H9 (cell line): ENCODE measurements at regions not wholly inside any gene's neighbourhood (a gene's known extent, or its start where the extent isn't known, plus 50 kb on each side); places are given as distances from the start of the nearest gene placed in this dataset.

Experiments used
- DNase-seq: peaks from one replicate; pipeline ENCODE4 v3.0.0-alpha.2; 2017
- H2AFZ ChIP-seq: one replicate; pipeline ENCODE4 v1.6.1; 2013; ENCODE audit warnings: mild to moderate bottlenecking, low read length, control low read depth, moderate library complexity
- H2AK5ac ChIP-seq: 2 replicates; pipeline ENCODE4 v1.6.1; 2013; ENCODE audit warnings: low read length, control low read depth, mixed read lengths; ENCODE audit not compliant: insufficient read length
- H2BK120ac ChIP-seq: one replicate; pipeline ENCODE4 v1.6.1; 2013; ENCODE audit warnings: low read depth, mild to moderate bottlenecking, low read length, control low read depth, inconsistent platforms; ENCODE audit not compliant: poor library complexity, severe bottlenecking
- H2BK12ac ChIP-seq: 2 replicates; pipeline ENCODE4 v1.6.1; 2013; ENCODE audit warnings: low read length, control low read depth, mixed read lengths, low read depth; ENCODE audit not compliant: insufficient read length
- H2BK15ac ChIP-seq: 2 replicates; pipeline ENCODE4 v1.6.1; 2013; ENCODE audit warnings: low read depth, low read length, control low read depth
- H2BK20ac ChIP-seq: one replicate; pipeline ENCODE4 v1.6.1; 2013; ENCODE audit warnings: low read depth, mild to moderate bottlenecking, low read length, control low read depth, inconsistent platforms; ENCODE audit not compliant: poor library complexity, severe bottlenecking
- H2BK5ac ChIP-seq: 2 replicates; pipeline ENCODE4 v1.6.1; 2013; ENCODE audit warnings: low read length, control low read depth, mixed read lengths; ENCODE audit not compliant: insufficient read length
- H3K14ac ChIP-seq: 2 replicates; pipeline ENCODE4 v1.6.1; 2013; ENCODE audit warnings: low read length, control low read depth; ENCODE audit not compliant: insufficient read depth
- H3K18ac ChIP-seq: 2 replicates; pipeline ENCODE4 v1.6.1; 2013; ENCODE audit warnings: low read depth, mild to moderate bottlenecking, mixed read lengths, low read length, control low read depth; ENCODE audit not compliant: insufficient read length
- H3K23ac ChIP-seq: 2 replicates; pipeline ENCODE4 v1.6.1; 2013; ENCODE audit warnings: low read length, control low read depth, mixed read lengths, low read depth; ENCODE audit not compliant: insufficient read length
- H3K23me2 ChIP-seq: 2 replicates; pipeline ENCODE4 v1.6.1; 2013; ENCODE audit warnings: low read depth, mild to moderate bottlenecking, mixed read lengths, low read length, control low read depth; ENCODE audit not compliant: insufficient read length, poor library complexity, severe bottlenecking
- H3K27ac ChIP-seq: 2 replicates; pipeline ENCODE4 v1.5.1; 2013; ENCODE audit warnings: low read length, control low read depth, mixed read lengths, low read depth; ENCODE audit not compliant: insufficient read length
- H3K27me3 ChIP-seq: 2 replicates; pipeline ENCODE4 v1.6.1; 2013; ENCODE audit warnings: low read length, control low read depth, inconsistent platforms; ENCODE audit not compliant: insufficient read depth
- H3K4ac ChIP-seq: 2 replicates; pipeline ENCODE4 v1.6.1; 2013; ENCODE audit warnings: low read depth, mild to moderate bottlenecking, control low read depth, inconsistent platforms, low read length, moderate library complexity
- H3K4me1 ChIP-seq: 2 replicates; pipeline ENCODE4 v1.6.1; 2013; ENCODE audit warnings: low read length, control low read depth, inconsistent platforms; ENCODE audit not compliant: insufficient read depth
- H3K4me2 ChIP-seq: 2 replicates; pipeline ENCODE4 v1.6.1; 2013; ENCODE audit warnings: low read length, control low read depth, mixed read lengths; ENCODE audit not compliant: insufficient read length, insufficient read depth
- H3K56ac ChIP-seq: 2 replicates; pipeline ENCODE4 v1.6.1; 2013; ENCODE audit warnings: low read depth, mild to moderate bottlenecking, mixed read lengths, low read length, control low read depth; ENCODE audit not compliant: insufficient read length
- H3K79me1 ChIP-seq: 2 replicates; pipeline ENCODE4 v1.6.1; 2013; ENCODE audit warnings: low read depth, mild to moderate bottlenecking, moderate library complexity, low read length, control low read depth, inconsistent platforms; ENCODE audit not compliant: insufficient read depth, poor library complexity, severe bottlenecking
- H3K79me2 ChIP-seq: 2 replicates; pipeline ENCODE4 v1.6.1; 2013; ENCODE audit warnings: low read length, control low read depth, inconsistent platforms; ENCODE audit not compliant: insufficient read depth
- H3K9ac ChIP-seq: 2 replicates; pipeline ENCODE4 v1.6.1; 2013; ENCODE audit warnings: low read length, control low read depth, mixed read lengths; ENCODE audit not compliant: insufficient read length; ENCODE audit errors: extremely low read depth
- H3K9me3 ChIP-seq: one replicate; pipeline ENCODE4 v1.6.1; 2013; ENCODE audit warnings: low read depth, low read length, inconsistent platforms; ENCODE audit not compliant: control insufficient read depth
- H3T11ph ChIP-seq: one replicate; pipeline ENCODE4 v1.6.1; 2013; ENCODE audit warnings: mild to moderate bottlenecking, low read length, control low read depth, inconsistent platforms
- H4K20me1 ChIP-seq: one replicate; pipeline ENCODE4 v1.6.1; 2013; ENCODE audit not compliant: control insufficient read depth, insufficient read length, insufficient read depth
- H4K5ac ChIP-seq: 2 replicates; pipeline ENCODE4 v1.6.1; 2013; ENCODE audit warnings: low read depth, mild to moderate bottlenecking, mixed read lengths, low read length, control low read depth; ENCODE audit not compliant: insufficient read length
- H4K8ac ChIP-seq: replicated peaks from 2 replicates; pipeline ENCODE4 v1.6.1; 2013; ENCODE audit warnings: low read length, control low read depth, mixed read lengths, low read depth; ENCODE audit not compliant: insufficient read length
- H4K91ac ChIP-seq: 2 replicates; pipeline ENCODE4 v1.6.1; 2013; ENCODE audit warnings: low read depth, mild to moderate bottlenecking, moderate library complexity, mixed read lengths, low read length, control low read depth; ENCODE audit not compliant: insufficient read length
- H3K27ac Mint-ChIP-seq, 3 experiments: 2 replicates in 2 of 3; 3 replicates in 1 of 3; pipeline ENCODE4 v1.8.0; 2020 to 2021; ENCODE audit warnings: mixed read lengths in 3 of 3, mild to moderate bottlenecking in 1 of 3, moderate library complexity in 1 of 3
- H3K27me3 Mint-ChIP-seq: 2 replicates; pipeline ENCODE4 v1.8.0; 2021; ENCODE audit warnings: low read depth, mild to moderate bottlenecking, moderate library complexity, mixed read lengths
- H3K36me3 Mint-ChIP-seq, 3 experiments: 2 replicates in 2 of 3; 3 replicates in 1 of 3; pipeline ENCODE4 v1.8.0; 2020 to 2021; ENCODE audit warnings: low read depth in 3 of 3, mixed read lengths in 3 of 3; ENCODE audit not compliant: insufficient read depth in 1 of 3
- H3K4me1 Mint-ChIP-seq, 2 experiments: 2 replicates each; pipeline ENCODE4 v1.8.0; 2020; ENCODE audit warnings: mixed read lengths in 2 of 2
- H3K4me3 Mint-ChIP-seq, 2 experiments: 2 replicates in 1 of 2; 3 replicates in 1 of 2; pipeline ENCODE4 v1.8.0; 2020 to 2021; ENCODE audit warnings: mild to moderate bottlenecking in 2 of 2, mixed read lengths in 2 of 2, moderate library complexity in 1 of 2
- H3K9me3 Mint-ChIP-seq, 2 experiments: 2 replicates in 1 of 2; 3 replicates in 1 of 2; pipeline ENCODE4 v1.8.0; 2020; ENCODE audit warnings: mild to moderate bottlenecking in 2 of 2, mixed read lengths in 2 of 2, moderate library complexity in 1 of 2
- WGBS: extraction: QIAGEN DNeasy Blood & Tissue Kit; methylation state at CpG from one replicate; pipeline ENCODE4 v1.1.7; 2013; ENCODE audit warnings: missing lambda C conversion rate, low lambda C conversion rate, mixed read lengths; ENCODE audit not compliant: insufficient read length; ENCODE audit errors: extremely low coverage; 5-methylcytosine and 5-hydroxymethylcytosine counted together
- TF ChIP-seq, protein P1 (sequence below): fragments of 200-600 bp; sonication (generic); conservative IDR thresholded peaks from 3 replicates; pipeline ENCODE4 v1.8.0; 2021; ENCODE audit warnings: antibody characterized with exemption, mild to moderate bottlenecking

- Mint-ChIP-seq H3K4me3 (peak overlapping the region; percentile 49 to 84), H3K27ac (no peak overlapping the region), H3K36me3 (peaks cover 0 to 8% (median 2%) of the 10 kb centered on the region in 3 experiments; a peak in 1 of 7 replicates), H3K27me3 (peaks cover 83% of the 10 kb centered on the region), H3K4me1 (peaks cover 17 to 35% of the 10 kb centered on the region in 2 experiments), H3K9me3 (peaks cover 2 to 12% of the 10 kb centered on the region in 2 experiments; a peak in 4 of 5 replicates)
- Histone ChIP-seq H3K18ac (no peak overlapping the region), H3K9ac (no peak overlapping the region), H3K14ac (no peak overlapping the region), H3K27me3 (peaks cover 39% of the 10 kb centered on the region), H3K23ac (no peak overlapping the region), H3T11ph (no peak overlapping the region), H4K91ac (no peak overlapping the region), H3K79me1 (no peaks in the 10 kb centered on the region), H3K4me2 (peak overlapping the region; percentile 90), H2BK5ac (no peak overlapping the region), H2BK20ac (no peak overlapping the region), H3K4me1 (no peaks in the 10 kb centered on the region; the same call in 1 of the 2 replicates), H4K20me1 (no peaks in the 10 kb centered on the region), H2AK5ac (no peak overlapping the region), H4K5ac (no peak overlapping the region), H4K8ac (no peak overlapping the region), H2BK15ac (no peak overlapping the region), H3K79me2 (no peaks in the 10 kb centered on the region), H3K23me2 (peaks cover 27% of the 10 kb centered on the region), H2BK12ac (no peak overlapping the region), H2BK120ac (no peak overlapping the region), H3K27ac (no peak overlapping the region), H2AFZ (no peak overlapping the region), H3K9me3 (no peaks in the 10 kb centered on the region), H3K56ac (no peak overlapping the region), H3K4ac (no peak overlapping the region)
- DNase-seq, result no peak
- WGBS, result no CpG with 5 or more reads among the region's 9 CpGs
- TF ChIP-seq, protein P1, sequence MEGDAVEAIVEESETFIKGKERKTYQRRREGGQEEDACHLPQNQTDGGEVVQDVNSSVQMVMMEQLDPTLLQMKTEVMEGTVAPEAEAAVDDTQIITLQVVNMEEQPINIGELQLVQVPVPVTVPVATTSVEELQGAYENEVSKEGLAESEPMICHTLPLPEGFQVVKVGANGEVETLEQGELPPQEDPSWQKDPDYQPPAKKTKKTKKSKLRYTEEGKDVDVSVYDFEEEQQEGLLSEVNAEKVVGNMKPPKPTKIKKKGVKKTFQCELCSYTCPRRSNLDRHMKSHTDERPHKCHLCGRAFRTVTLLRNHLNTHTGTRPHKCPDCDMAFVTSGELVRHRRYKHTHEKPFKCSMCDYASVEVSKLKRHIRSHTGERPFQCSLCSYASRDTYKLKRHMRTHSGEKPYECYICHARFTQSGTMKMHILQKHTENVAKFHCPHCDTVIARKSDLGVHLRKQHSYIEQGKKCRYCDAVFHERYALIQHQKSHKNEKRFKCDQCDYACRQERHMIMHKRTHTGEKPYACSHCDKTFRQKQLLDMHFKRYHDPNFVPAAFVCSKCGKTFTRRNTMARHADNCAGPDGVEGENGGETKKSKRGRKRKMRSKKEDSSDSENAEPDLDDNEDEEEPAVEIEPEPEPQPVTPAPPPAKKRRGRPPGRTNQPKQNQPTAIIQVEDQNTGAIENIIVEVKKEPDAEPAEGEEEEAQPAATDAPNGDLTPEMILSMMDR, result no peak
These were observed 92.0 kb upstream of the PAX2 start for GRCh38 chr10:100653238-100653956.
